ENCODE measurements at regions not wholly inside any gene's neighbourhood (a gene's known extent, or its start where the extent isn't known, plus 50 kb on each side); places are given as distances from the start of the nearest gene placed in this dataset.

DNA sequence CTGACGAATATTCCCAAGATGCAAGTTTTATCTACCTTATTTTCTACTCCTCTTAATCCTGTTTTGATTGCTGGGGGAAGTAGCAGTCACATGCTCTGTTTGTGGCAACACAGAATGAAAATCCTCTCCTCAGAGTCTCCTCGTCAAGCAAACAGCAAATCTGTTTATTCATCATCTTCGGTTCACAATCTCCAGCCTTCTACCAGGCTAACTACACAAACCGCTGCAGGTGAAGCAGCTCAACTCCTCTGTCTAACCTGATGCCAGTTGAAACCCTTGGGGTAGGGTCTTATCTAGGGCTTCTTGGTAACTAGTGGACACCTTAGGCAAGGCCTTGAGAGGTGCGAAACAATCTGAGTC, 91.0 kb downstream of the SIPA1L2 start:
- Histone ChIP-seq H2AFZ (ENCODE audit: low read depth, low read length) (no peak overlapping the region), H3K27me3 (ENCODE audit: insufficient read depth, low read depth, low read length) (no peaks in the 10 kb centered on the region), H3F3A (ENCODE audit: insufficient read depth, low read length, poor library complexity, severe bottlenecking) (no peaks in the 10 kb centered on the region), H3K79me2 (replicated peaks; ENCODE audit: insufficient read depth, low read length) (peaks cover 6% of the 10 kb centered on the region), H3K4me2 (ENCODE audit: low read length) (no peak overlapping the region), H4K20me1 (ENCODE audit: insufficient read depth) (no peaks in the 10 kb centered on the region), H3K4me3 (ENCODE audit: low read length) (no peak overlapping the region), H3K27ac (ENCODE audit: low read length) (no peak overlapping the region), H3K9me2 (ENCODE audit: insufficient read depth, low read length) (no peaks in the 10 kb centered on the region), H3K36me3 (ENCODE audit: insufficient read depth, low read length) (no peaks in the 10 kb centered on the region), H3K9ac (ENCODE audit: low read length) (no peak overlapping the region), H3K9me3 (ENCODE audit: low read length) (no peaks in the 10 kb centered on the region)
- TF ChIP-seq, protein P1, sequence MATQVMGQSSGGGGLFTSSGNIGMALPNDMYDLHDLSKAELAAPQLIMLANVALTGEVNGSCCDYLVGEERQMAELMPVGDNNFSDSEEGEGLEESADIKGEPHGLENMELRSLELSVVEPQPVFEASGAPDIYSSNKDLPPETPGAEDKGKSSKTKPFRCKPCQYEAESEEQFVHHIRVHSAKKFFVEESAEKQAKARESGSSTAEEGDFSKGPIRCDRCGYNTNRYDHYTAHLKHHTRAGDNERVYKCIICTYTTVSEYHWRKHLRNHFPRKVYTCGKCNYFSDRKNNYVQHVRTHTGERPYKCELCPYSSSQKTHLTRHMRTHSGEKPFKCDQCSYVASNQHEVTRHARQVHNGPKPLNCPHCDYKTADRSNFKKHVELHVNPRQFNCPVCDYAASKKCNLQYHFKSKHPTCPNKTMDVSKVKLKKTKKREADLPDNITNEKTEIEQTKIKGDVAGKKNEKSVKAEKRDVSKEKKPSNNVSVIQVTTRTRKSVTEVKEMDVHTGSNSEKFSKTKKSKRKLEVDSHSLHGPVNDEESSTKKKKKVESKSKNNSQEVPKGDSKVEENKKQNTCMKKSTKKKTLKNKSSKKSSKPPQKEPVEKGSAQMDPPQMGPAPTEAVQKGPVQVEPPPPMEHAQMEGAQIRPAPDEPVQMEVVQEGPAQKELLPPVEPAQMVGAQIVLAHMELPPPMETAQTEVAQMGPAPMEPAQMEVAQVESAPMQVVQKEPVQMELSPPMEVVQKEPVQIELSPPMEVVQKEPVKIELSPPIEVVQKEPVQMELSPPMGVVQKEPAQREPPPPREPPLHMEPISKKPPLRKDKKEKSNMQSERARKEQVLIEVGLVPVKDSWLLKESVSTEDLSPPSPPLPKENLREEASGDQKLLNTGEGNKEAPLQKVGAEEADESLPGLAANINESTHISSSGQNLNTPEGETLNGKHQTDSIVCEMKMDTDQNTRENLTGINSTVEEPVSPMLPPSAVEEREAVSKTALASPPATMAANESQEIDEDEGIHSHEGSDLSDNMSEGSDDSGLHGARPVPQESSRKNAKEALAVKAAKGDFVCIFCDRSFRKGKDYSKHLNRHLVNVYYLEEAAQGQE (IDR thresholded peaks at IDR 0.05; ENCODE audit: borderline replicate concordance): no peak
- no peak for TF ChIP-seq RAD21 (conservative IDR thresholded peaks at IDR 0.05)

DNA sequence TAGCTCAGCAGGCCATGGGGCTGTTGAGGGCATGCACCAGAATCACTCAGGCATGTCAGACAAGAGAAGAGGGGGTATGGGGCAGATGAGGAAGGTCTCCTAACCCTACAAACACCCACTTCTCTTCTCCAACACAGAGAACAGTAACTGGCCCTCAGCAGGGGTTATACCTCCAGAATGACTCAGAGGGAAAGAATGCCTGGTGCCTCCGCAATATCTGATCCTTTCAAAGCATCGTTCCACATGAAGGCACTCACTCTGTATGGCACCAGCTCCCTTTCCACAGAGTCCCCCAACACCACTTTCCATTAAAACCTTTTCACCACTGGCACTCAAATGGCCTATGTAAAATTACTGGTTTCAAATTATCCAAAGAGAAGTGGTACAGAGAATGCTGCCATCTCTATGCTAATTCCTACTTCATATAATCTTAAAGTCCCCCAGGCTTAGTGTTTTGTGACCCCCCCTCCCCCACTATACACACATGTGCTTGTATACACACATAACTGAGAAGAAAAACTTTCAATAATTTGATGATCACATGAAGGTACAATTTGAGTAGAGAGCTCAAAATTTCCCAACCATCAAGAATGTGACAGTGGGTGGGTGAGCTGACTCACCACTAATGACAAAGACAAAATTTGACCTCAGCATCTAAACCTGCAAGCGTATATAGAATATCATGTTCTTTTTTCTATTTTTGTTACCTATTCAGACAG, 91.5 kb downstream of the SIPA1L2 start:
- no peaks in the 10 kb centered on the region for H3K9me2 ChIP-seq (ENCODE audit: insufficient read depth, low read length)
- no peaks in the 10 kb centered on the region for H3K36me3 ChIP-seq (ENCODE audit: insufficient read depth, low read length)
- H3F3A ChIP-seq (ENCODE audit: insufficient read depth, low read length, poor library complexity, severe bottlenecking): no peaks in the 10 kb centered on the region
- no peak overlapping the region for H3K9ac ChIP-seq (ENCODE audit: low read length)
- no peaks in the 10 kb centered on the region for H4K20me1 ChIP-seq (ENCODE audit: insufficient read depth)
- no peaks in the 10 kb centered on the region for H3K9me3 ChIP-seq (ENCODE audit: low read length)
- no peak for TF ChIP-seq RAD21 (conservative IDR thresholded peaks at IDR 0.05)
- no peak for TF ChIP-seq EP300 (conservative IDR thresholded peaks at IDR 0.05; ENCODE audit: poor library complexity, severe bottlenecking)
- TF ChIP-seq, protein P2, sequence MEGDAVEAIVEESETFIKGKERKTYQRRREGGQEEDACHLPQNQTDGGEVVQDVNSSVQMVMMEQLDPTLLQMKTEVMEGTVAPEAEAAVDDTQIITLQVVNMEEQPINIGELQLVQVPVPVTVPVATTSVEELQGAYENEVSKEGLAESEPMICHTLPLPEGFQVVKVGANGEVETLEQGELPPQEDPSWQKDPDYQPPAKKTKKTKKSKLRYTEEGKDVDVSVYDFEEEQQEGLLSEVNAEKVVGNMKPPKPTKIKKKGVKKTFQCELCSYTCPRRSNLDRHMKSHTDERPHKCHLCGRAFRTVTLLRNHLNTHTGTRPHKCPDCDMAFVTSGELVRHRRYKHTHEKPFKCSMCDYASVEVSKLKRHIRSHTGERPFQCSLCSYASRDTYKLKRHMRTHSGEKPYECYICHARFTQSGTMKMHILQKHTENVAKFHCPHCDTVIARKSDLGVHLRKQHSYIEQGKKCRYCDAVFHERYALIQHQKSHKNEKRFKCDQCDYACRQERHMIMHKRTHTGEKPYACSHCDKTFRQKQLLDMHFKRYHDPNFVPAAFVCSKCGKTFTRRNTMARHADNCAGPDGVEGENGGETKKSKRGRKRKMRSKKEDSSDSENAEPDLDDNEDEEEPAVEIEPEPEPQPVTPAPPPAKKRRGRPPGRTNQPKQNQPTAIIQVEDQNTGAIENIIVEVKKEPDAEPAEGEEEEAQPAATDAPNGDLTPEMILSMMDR (IDR thresholded peaks at IDR 0.05; ENCODE audit: poor library complexity, severe bottlenecking): no peak
- TF ChIP-seq POLR2AphosphoS5 (IDR thresholded peaks at IDR 0.05): no peak
- no peak for TF ChIP-seq SMC3 (conservative IDR thresholded peaks at IDR 0.05; ENCODE audit: poor library complexity)
- no peak for TF ChIP-seq MXI1 (conservative IDR thresholded peaks at IDR 0.05; ENCODE audit: poor library complexity, severe bottlenecking)
- no peak for TF ChIP-seq EZH2 (IDR thresholded peaks at IDR 0.05; ENCODE audit: borderline replicate concordance, insufficient read depth, low read length, poor library complexity, severe bottlenecking)
- H2AFZ ChIP-seq (ENCODE audit: low read depth, low read length): no peak overlapping the region
- H3K27ac ChIP-seq (ENCODE audit: low read length): no peak overlapping the region
- H3K4me3 ChIP-seq (ENCODE audit: low read length): no peak overlapping the region
- H3K79me2 ChIP-seq (replicated peaks; ENCODE audit: insufficient read depth, low read length): peaks cover 4% of the 10 kb centered on the region
- no peak overlapping the region for H3K4me2 ChIP-seq (ENCODE audit: low read length)
- no peaks in the 10 kb centered on the region for H3K27me3 ChIP-seq (ENCODE audit: insufficient read depth, low read depth, low read length)
